GM18909 (cell line): ENCODE measurements at regions not wholly inside any gene's neighbourhood (a gene's known extent, or its start where the extent isn't known, plus 50 kb on each side); places are given as distances from the start of the nearest gene placed in this dataset.
"Not testable (repeated sequence)": the region's sequence is repeated elsewhere in the genome, so short reads cannot be mapped to it uniquely, and the experiment has no call there.

Experiments
- ATAC-seq: cut with Tn5 transposase; IDR thresholded peaks from one replicate; pipeline ENCODE4 v1.9.1; 2021; ENCODE audit warnings: mild to moderate bottlenecking; ENCODE audit not compliant: unreplicated experiment, poor library complexity

GRCh38 chr6:40852779-40853373 is 186.1 kb downstream of the UNC5CL start:
- no peak for ATAC-seq

- no peak for ATAC-seq
Observed at GRCh38 chr6:40849546-40849945, 189.5 kb downstream of the UNC5CL start.

GRCh38 chr6:40848868-40849514 is 190.0 kb downstream of the UNC5CL start:
- ATAC-seq, result no peak

- no peak for ATAC-seq
Observed at GRCh38 chr6:40848038-40848437, 191.0 kb downstream of the UNC5CL start.

- ATAC-seq, result no peak
Observed at GRCh38 chr6:40845553-40845952, 193.5 kb downstream of the UNC5CL start.

GRCh38 chr6:40844246-40844645 is 194.8 kb downstream of the UNC5CL start:
- no peak for ATAC-seq

- no peak for ATAC-seq
Observed at GRCh38 chr6:40841721-40842120, 197.3 kb downstream of the UNC5CL start.

- ATAC-seq, result no peak
Observed at GRCh38 chr6:40832691-40833090, 206.3 kb downstream of the UNC5CL start.

GRCh38 chr6:40831381-40831780 is 207.6 kb downstream of the UNC5CL start:
- ATAC-seq, result no peak

GRCh38 chr6:40825102-40825501 is 213.9 kb downstream of the UNC5CL start:
- no peak for ATAC-seq

- ATAC-seq, result not testable (repeated sequence)
Observed at GRCh38 chr6:40823917-40824891, 214.8 kb downstream of the UNC5CL start.

GRCh38 chr6:40822619-40823018 is 216.4 kb downstream of the UNC5CL start:
- ATAC-seq, result no peak

- ATAC-seq, result no peak
Observed at GRCh38 chr6:40819182-40819834, 219.7 kb downstream of the UNC5CL start.

- ATAC-seq, result no peak
Observed at GRCh38 chr6:40817369-40817768, 221.7 kb downstream of the UNC5CL start.

- ATAC-seq, result no peak
Observed at GRCh38 chr6:40816601-40817000, 222.4 kb downstream of the UNC5CL start.

- no peak for ATAC-seq
Observed at GRCh38 chr6:40815731-40816130, 223.3 kb downstream of the UNC5CL start.

- no peak for ATAC-seq
Observed at GRCh38 chr6:40810171-40810570, 223.0 kb upstream of the LRFN2 start.

GRCh38 chr6:40809627-40810026 is 222.5 kb upstream of the LRFN2 start:
- ATAC-seq, result no peak

GRCh38 chr6:40807484-40807883 is 220.3 kb upstream of the LRFN2 start:
- ATAC-seq, result no peak

- ATAC-seq, result no peak
Observed at GRCh38 chr6:40806256-40806864, 219.2 kb upstream of the LRFN2 start.
